Suprapubic skin (tissue), 4 donors: ENCODE measurements at regions not wholly inside any gene's neighbourhood (a gene's known extent, or its start where the extent isn't known, plus 50 kb on each side); places are given as distances from the start of the nearest gene placed in this dataset.
"Not testable (repeated sequence)": the region's sequence is repeated elsewhere in the genome, so short reads cannot be mapped to it uniquely, and the experiment has no call there.

Source experiments
- EP300 ChIP-seq: sonication (generic); formaldehyde crosslinking; IDR thresholded peaks from one replicate; pipeline ENCODE4 v1.6.1; 2017; ENCODE audit warnings: antibody characterized with exemption
- POLR2A ChIP-seq, 2 donors: fragments of 450-650 bp; IDR thresholded peaks; one replicate each; pipeline ENCODE4 v1.6.1; 2017; ENCODE audit warnings: antibody characterized with exemption in 2 of 2, mild to moderate bottlenecking in 2 of 2, moderate library complexity in 2 of 2
- POLR2AphosphoS5 ChIP-seq, 3 donors: sonication (generic); formaldehyde crosslinking; IDR thresholded peaks; one replicate each; pipeline ENCODE4 v1.6.1; 2017; ENCODE audit warnings: antibody characterized with exemption in 3 of 3
- TF ChIP-seq, protein P1 (sequence below), 2 donors: fragments of 200-600 bp in 1 of 2; fragments of 450-650 bp in 1 of 2; sonication (generic) in 1 of 2; IDR thresholded peaks; one replicate each; pipeline ENCODE4 v1.5.1; 2016 to 2019; ENCODE audit warnings: antibody characterized with exemption in 2 of 2, mild to moderate bottlenecking in 1 of 2, moderate library complexity in 1 of 2

- not testable (repeated sequence) for TF ChIP-seq POLR2AphosphoS5 (IDR thresholded peaks at IDR 0.05); POLR2A (IDR thresholded peaks at IDR 0.05); EP300
- TF ChIP-seq, protein P1, sequence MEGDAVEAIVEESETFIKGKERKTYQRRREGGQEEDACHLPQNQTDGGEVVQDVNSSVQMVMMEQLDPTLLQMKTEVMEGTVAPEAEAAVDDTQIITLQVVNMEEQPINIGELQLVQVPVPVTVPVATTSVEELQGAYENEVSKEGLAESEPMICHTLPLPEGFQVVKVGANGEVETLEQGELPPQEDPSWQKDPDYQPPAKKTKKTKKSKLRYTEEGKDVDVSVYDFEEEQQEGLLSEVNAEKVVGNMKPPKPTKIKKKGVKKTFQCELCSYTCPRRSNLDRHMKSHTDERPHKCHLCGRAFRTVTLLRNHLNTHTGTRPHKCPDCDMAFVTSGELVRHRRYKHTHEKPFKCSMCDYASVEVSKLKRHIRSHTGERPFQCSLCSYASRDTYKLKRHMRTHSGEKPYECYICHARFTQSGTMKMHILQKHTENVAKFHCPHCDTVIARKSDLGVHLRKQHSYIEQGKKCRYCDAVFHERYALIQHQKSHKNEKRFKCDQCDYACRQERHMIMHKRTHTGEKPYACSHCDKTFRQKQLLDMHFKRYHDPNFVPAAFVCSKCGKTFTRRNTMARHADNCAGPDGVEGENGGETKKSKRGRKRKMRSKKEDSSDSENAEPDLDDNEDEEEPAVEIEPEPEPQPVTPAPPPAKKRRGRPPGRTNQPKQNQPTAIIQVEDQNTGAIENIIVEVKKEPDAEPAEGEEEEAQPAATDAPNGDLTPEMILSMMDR (IDR thresholded peaks at IDR 0.05), result not testable (repeated sequence)
Observed at GRCh38 chr6:169856442-169857342, 105.3 kb downstream of the ERMARD start.
